Osteoblast (primary cell): ENCODE measurements at regions not wholly inside any gene's neighbourhood (a gene's known extent, or its start where the extent isn't known, plus 50 kb on each side); places are given as distances from the start of the nearest gene placed in this dataset.

Source experiments
- DNase-seq: peaks from one replicate; pipeline ENCODE4 v3.0.0; 2011; ENCODE audit warnings: low spot score, mixed read lengths; ENCODE audit not compliant: insufficient read length; ENCODE audit errors: missing footprints
- H2AFZ ChIP-seq: 2 replicates; pipeline ENCODE4 v1.6.0; 2011; ENCODE audit warnings: mild to moderate bottlenecking, low read length
- H3K27ac ChIP-seq: 2 replicates; pipeline ENCODE4 v1.5.1; 2011; ENCODE audit warnings: mild to moderate bottlenecking, low read depth, low read length, moderate library complexity
- H3K27me3 ChIP-seq: 2 replicates; pipeline ENCODE4 v1.6.0; 2012; ENCODE audit warnings: mild to moderate bottlenecking, control low read depth, inconsistent platforms, low read length, moderate library complexity; ENCODE audit not compliant: insufficient read depth
- H3K36me3 ChIP-seq: 2 replicates; pipeline ENCODE4 v1.5.1; 2011; ENCODE audit warnings: mild to moderate bottlenecking, low read length, control low read depth, moderate library complexity; ENCODE audit not compliant: insufficient read depth
- H3K4me1 ChIP-seq: 2 replicates; pipeline ENCODE4 v1.5.1; 2011; ENCODE audit warnings: mild to moderate bottlenecking, low read length, control low read depth, moderate library complexity; ENCODE audit not compliant: insufficient read depth
- H3K4me2 ChIP-seq: 2 replicates; pipeline ENCODE4 v1.6.0; 2011; ENCODE audit warnings: mild to moderate bottlenecking, low read length; ENCODE audit not compliant: insufficient read depth
- H3K4me3 ChIP-seq: fragments of 200-600 bp; sonication (generic); 3 replicates; pipeline ENCODE4 v1.5.1; 2012; ENCODE audit warnings: mild to moderate bottlenecking, low read length, inconsistent platforms; ENCODE audit not compliant: insufficient read depth
- H3K79me2 ChIP-seq: 2 replicates; pipeline ENCODE4 v1.6.0; 2012; ENCODE audit warnings: mild to moderate bottlenecking, low read length, control low read depth, inconsistent platforms; ENCODE audit not compliant: insufficient read depth
- H3K9me3 ChIP-seq: 2 replicates; pipeline ENCODE4 v1.5.1; 2011; ENCODE audit warnings: low read depth, low read length, control low read depth
- H4K20me1 ChIP-seq: 2 replicates; pipeline ENCODE4 v1.6.0; 2012; ENCODE audit warnings: mild to moderate bottlenecking, low read length, control low read depth; ENCODE audit not compliant: insufficient read depth
- TF ChIP-seq, protein P1 (sequence below): IDR thresholded peaks from 2 replicates; pipeline ENCODE4 v1.5.1; 2011; ENCODE audit warnings: mild to moderate bottlenecking, low read depth, low read length, moderate library complexity; ENCODE audit errors: extremely low read depth

DNA sequence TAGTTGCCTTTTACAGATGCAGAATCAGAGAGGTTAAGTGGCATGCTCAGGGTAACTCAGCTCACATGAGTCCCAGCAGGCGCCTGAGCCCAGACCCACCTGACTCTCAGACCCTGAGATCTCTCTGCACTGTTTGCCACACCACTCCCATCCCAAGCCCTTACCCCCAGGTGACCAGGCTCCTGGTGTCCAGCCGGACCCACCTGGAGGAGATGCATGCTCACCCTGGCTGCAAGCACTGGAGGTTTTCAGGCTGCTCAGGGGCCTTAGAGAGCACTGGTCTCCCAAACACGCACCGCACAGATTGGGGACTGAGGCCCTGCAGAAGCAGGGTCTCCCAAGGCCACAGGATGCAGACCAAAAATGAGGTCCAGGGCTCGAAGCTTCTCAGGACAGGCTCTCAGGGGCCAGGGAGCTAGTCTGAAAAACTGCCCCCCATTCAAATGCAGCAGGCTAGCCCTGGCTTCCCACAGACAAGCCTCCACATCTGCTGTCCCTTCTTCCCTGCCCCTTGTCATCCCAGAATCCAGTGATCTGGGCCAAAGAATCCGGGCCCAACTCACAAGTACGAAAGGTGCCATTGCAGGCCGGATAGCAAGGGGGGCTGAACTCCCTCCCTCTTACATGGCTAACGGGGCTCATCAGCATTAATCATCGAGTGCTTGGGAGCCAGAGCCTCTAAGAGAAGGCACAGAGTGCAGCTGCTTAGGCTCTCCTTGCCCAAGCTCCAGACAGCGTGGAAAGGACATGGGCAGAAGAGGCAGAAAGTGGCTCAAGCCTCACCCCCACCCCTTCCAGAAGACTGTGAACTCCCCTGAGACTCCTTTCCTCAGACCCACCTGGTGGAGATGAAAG is 90.2 kb upstream of the PRR20G start:
- Histone ChIP-seq H4K20me1 (no peaks in the 10 kb centered on the region), H3K9me3 (no peaks in the 10 kb centered on the region), H3K4me3 (no peak overlapping the region), H3K27me3 (no peaks in the 10 kb centered on the region), H2AFZ (no peak overlapping the region), H3K27ac (no peak overlapping the region), H3K4me2 (no peak overlapping the region), H3K36me3 (no peaks in the 10 kb centered on the region), H3K4me1 (no peaks in the 10 kb centered on the region), H3K79me2 (no peaks in the 10 kb centered on the region)
- no peak for DNase-seq
- TF ChIP-seq, protein P1, sequence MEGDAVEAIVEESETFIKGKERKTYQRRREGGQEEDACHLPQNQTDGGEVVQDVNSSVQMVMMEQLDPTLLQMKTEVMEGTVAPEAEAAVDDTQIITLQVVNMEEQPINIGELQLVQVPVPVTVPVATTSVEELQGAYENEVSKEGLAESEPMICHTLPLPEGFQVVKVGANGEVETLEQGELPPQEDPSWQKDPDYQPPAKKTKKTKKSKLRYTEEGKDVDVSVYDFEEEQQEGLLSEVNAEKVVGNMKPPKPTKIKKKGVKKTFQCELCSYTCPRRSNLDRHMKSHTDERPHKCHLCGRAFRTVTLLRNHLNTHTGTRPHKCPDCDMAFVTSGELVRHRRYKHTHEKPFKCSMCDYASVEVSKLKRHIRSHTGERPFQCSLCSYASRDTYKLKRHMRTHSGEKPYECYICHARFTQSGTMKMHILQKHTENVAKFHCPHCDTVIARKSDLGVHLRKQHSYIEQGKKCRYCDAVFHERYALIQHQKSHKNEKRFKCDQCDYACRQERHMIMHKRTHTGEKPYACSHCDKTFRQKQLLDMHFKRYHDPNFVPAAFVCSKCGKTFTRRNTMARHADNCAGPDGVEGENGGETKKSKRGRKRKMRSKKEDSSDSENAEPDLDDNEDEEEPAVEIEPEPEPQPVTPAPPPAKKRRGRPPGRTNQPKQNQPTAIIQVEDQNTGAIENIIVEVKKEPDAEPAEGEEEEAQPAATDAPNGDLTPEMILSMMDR: no peak

DNA sequence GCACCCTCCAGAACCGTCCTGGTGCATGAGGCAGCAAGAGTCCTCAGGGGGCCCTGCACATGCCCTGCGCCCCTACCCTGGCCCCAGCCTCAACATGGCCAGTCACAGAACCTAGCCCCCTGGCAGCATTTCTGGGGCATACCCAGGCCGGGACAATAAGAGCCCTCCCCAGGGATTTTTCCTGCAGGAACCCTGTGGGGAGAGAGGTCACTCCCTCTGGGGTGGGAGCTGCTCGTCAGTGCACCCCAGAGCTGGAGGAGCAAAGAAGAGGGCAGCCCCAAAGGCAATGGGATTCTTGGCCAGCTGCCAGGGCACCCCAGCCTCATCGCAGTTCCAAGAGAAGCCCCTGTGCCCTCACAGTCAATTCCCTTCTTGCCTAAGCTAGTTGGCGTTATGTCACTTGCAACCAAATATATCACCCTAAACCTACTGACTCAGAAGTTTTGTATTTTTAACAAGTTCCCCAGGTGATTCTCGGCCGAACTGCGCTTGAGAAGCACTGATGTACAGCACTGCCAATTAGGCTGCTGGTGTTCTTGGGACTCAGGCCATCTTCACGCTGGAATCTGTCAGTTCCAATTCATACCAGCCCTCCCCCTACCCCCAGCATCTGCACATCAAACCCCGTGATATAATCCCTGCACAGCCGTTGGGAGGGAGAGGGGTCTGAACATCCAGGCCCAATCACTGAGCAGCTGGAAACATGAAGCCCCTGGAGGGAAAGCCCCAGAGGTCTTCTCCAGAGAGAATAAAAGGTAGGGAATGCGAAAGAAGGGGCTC is 87.5 kb upstream of the PRR20G start:
- no peak overlapping the region for H3K4me3 ChIP-seq
- no peaks in the 10 kb centered on the region for H3K36me3 ChIP-seq
- no peaks in the 10 kb centered on the region for H3K4me1 ChIP-seq
- H3K9me3 ChIP-seq: no peaks in the 10 kb centered on the region
- H3K4me2 ChIP-seq: no peak overlapping the region
- H3K27ac ChIP-seq: no peak overlapping the region
- H4K20me1 ChIP-seq: no peaks in the 10 kb centered on the region
- DNase-seq: no peak
- no peak overlapping the region for H2AFZ ChIP-seq
- peaks cover 8% of the 10 kb centered on the region for H3K27me3 ChIP-seq
- TF ChIP-seq, protein P1: no peak
- H3K79me2 ChIP-seq: no peaks in the 10 kb centered on the region

DNA sequence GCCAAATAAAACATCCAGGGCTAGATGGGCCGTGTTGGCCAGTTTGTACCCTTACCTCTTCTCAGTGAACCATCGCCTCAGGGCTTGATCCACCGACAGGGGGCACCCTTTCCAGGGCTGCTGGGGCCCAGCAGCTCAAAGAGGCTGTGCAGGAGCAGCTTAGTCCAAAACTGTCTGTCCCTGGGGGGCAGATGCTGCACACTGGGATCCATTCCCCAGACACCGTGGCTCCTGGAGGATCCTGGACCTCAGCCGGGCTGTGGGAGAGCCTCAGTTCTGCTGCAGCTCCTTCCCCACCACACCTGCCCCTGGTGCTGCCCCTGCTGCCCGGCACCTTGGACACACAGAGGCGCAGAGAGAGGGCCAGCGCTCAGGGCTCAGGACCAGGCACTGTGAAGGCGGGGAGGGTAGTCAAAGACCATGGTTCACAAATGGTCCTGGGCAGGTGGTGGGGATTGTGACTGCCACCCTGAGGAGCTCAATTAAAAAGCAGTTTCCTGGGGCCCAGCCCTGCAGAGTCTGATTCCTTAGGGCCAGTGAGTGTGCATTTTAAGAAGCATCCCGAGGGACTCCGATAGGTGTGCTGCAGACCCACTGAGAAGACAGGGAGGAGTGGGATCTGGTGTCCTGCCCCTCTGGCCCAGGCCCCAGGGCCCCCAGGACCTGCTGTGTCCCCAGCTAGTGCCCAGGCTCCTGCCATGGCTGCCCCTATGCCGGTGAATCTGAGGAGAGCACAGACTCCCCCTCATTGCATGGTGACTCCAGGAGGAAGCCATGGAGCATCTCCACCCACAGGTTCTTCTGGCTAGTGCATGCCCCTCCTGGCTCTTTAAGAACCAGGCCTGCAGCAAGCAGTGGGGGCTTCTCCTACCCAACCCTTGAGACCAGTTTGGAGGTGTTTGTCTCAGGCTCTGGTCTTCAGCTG is 86.5 kb upstream of the PRR20G start:
- Histone ChIP-seq H3K79me2 (no peaks in the 10 kb centered on the region), H4K20me1 (no peaks in the 10 kb centered on the region), H3K36me3 (no peaks in the 10 kb centered on the region), H3K4me2 (no peak overlapping the region), H3K4me1 (no peaks in the 10 kb centered on the region), H3K27me3 (peaks cover 8% of the 10 kb centered on the region), H3K4me3 (no peak overlapping the region), H2AFZ (no peak overlapping the region), H3K9me3 (no peaks in the 10 kb centered on the region), H3K27ac (no peak overlapping the region)
- no peak for DNase-seq
- TF ChIP-seq, protein P1: peak; percentile 39
